IPS-NIHi11 (cell line): ENCODE measurements at regions not wholly inside any gene's neighbourhood (a gene's known extent, or its start where the extent isn't known, plus 50 kb on each side); places are given as distances from the start of the nearest gene placed in this dataset.
A peak's percentile ranks its signal among the peaks of the same experiment; 100 is the strongest.
"Not testable (repeated sequence)": the region's sequence is repeated elsewhere in the genome, so short reads cannot be mapped to it uniquely, and the experiment has no call there.

Source experiments
- DNase-seq: peaks from one replicate; pipeline ENCODE4 v3.0.0; 2012; ENCODE audit warnings: mixed read lengths, low spot score

DNA sequence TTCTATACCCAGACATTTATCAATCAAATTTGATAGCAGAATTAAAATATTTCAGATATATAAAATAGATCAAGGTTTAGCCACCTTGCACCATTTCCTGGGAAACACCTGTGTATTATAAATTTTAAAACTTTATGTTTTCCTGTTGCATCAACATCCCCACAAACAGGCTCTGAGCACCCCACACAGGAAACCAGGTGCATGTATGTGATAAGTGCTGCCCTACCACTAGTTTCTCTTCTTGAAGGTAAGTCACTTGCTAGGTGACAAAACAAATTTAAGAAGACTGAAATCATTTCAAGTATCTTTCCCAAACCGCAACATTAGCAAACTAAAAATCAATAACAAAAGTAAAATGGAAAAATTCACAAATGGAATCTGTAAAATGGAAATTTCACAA is 496.1 kb upstream of the CCDC54 start:
- no peak for DNase-seq

- no peak for DNase-seq
These were observed 494.9 kb upstream of the CCDC54 start for GRCh38 chr3:106882297-106882696.

- DNase-seq = no peak
These were observed 471.2 kb upstream of the CCDC54 start for GRCh38 chr3:106906074-106906473.

- no peak for DNase-seq
These were observed 468.9 kb upstream of the CCDC54 start for GRCh38 chr3:106908181-106908938.

GRCh38 chr3:106913111-106913698 is 464.0 kb upstream of the CCDC54 start:
- DNase-seq = peak; percentile 33

- no peak for DNase-seq
These were observed 463.3 kb upstream of the CCDC54 start for GRCh38 chr3:106913966-106914365.

GRCh38 chr3:106920609-106921008 is 456.6 kb upstream of the CCDC54 start:
- DNase-seq = no peak

- no peak for DNase-seq
These were observed 448.2 kb upstream of the CCDC54 start for GRCh38 chr3:106929081-106929480.

- DNase-seq = no peak
These were observed 447.2 kb upstream of the CCDC54 start for GRCh38 chr3:106930086-106930485.

DNA sequence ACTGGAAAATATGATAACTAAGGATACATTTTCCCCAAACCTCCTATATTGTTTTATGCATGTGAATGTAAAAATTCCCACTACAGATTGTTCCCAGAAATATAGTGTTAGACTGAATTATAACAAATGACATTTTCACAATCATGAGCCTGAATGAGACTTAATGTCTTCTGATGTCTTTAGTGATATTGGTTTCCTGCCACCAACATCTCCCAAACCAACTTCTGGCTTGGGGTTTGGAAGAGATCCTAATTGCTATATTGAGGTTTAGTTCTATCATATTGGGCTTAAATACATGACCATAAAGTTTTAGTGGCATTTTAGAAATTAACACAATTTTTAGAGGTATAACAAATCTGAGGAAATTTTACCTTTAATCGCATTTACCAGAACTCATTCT is 445.3 kb upstream of the CCDC54 start:
- no peak for DNase-seq

- DNase-seq = no peak
These were observed 440.9 kb upstream of the CCDC54 start for GRCh38 chr3:106936337-106936736.

DNA sequence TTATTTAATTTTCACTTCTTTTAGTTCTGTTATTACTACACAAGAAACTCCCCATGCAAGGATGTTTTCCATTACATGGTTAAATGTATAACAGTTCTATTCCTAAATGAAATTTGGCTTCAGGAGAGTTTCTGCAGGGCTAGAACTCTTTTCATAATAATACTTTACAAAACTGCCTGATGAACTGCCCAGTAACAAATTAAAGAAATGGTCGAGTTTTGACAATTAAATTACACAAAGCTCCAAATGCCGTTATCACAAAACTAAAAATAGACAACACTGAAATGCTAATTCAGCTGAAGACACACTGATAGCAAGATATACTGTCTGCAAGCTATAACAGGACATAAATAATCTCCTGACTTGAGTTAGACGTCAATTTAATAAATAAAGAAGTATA is 435.2 kb upstream of the CCDC54 start:
- DNase-seq = no peak

DNA sequence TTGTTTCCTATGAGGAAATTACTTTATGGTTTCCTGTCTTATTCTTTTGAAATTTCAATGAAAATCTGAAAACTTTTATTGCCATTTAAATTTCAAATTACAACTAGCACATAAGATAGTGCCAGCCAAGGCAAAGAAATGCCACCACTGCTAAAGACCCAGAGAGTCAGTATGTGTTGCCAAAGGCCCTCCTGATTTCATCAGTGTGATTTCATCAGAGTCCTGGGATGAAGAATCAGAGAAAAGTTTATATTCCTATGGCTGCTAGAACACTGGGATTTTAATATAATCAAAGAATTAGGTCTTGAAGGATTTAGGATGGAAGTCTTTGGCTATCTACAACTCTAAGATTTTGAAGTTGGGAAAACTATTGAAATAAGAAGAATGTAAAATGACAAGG is 434.2 kb upstream of the CCDC54 start:
- DNase-seq = no peak

GRCh38 chr3:106945435-106945834 is 431.8 kb upstream of the CCDC54 start:
- DNase-seq = no peak

DNA sequence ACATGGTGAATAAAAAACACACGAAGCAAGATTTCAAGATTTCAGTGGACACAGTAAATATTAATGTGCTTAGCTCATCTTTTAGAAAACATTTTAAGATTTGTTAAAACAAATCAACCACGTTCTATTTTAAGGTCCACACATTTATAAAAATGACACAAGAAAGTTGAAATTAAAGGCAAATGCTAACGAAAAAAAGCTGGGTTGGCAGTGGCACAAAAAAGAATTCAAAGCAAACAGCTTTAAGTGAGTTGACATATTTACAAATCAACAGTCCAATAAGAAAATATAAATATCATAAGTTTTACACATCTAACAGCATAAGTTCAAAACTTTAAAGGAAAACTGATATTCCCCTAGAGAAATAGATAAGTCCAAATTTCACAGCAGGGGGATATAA is 430.4 kb upstream of the CCDC54 start:
- no peak for DNase-seq

- no peak for DNase-seq
These were observed 420.2 kb upstream of the CCDC54 start for GRCh38 chr3:106957029-106957428.

DNA sequence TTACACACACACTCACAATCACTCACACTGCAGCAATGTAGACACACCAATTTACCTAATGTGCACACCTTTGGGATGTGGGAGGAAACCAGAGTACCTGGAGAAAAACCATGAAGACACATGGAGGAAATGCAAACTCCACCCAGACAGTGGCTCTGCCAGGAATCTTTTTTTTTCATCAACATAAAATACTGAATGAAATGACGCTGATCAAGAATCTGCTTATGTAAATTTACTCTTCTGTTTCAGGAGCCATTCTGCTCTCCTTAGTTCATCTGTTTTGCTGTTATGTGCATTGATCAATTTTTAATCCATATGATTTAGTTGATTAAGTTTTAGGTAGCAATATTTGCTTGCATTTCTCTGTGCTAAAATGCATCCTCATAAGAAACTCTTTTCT is 414.2 kb upstream of the CCDC54 start:
- DNase-seq = no peak

GRCh38 chr3:106963442-106963841 is 413.8 kb upstream of the CCDC54 start:
- no peak for DNase-seq

DNA sequence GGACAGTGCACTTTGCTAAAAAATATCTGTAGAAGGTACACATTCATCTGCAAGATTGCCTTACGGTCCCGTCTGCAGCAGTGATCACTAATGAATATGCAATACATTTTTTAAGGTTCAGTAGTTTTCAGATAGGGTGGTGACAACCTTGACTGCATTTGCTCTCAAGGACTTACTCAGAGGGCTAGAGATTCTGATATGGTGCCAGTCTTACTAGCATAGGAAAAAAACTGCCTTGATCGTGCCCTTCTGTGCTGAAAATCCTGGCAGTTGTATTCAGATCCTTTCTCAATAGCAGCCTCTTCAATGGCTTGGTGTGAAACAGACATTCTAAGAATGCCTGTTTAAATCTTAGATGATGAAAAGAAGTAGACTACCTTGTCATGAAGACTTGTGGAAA is 411.9 kb upstream of the CCDC54 start:
- DNase-seq = no peak

GRCh38 chr3:106969596-106969995 is 407.6 kb upstream of the CCDC54 start:
- no peak for DNase-seq

GRCh38 chr3:106981392-106981791 is 395.8 kb upstream of the CCDC54 start:
- no peak for DNase-seq

- DNase-seq = no peak
These were observed 391.5 kb upstream of the CCDC54 start for GRCh38 chr3:106985721-106986120.

DNA sequence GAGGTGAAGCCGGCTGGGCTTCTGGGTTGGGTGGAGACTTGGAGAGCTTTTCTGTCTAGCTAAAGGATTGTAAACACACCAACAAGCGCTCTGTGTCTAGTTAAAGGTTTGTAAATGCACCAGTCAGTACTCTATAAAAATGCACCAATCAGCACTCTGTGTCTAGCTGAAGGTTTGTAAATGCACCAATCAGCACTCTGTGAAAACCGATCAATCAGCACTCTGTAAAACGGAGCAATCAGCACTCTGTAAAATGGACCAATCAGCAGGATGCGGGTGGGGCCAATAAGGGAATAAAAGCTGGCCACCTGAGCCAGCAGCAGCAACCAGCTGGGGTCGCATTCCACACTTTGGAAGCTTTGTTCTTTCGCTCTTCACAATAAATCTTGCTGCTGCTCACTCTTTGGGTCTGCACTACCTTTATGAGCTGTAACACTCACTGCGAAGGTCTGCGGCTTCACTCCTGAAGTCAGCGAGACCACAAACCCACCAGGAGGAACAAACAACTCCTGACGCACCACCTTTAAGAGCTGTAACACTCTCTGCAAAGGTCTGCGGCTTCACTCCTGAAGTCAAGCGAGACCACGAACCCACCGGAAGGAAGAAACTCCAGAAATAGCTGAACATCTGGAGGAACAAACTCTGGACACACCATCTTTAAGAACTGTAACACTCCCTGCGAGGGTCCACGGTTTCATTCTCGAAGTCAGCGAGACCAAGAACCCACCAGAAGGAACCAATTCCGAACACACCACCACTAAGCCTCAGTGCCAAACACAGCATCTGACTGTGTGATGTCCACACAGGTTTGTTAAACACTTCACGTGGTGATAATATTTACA is 378.2 kb upstream of the CCDC54 start:
- DNase-seq = not testable (repeated sequence)
